GM10248 (cell line): ENCODE measurements at regions not wholly inside any gene's neighbourhood (a gene's known extent, or its start where the extent isn't known, plus 50 kb on each side); places are given as distances from the start of the nearest gene placed in this dataset.
"Not testable (repeated sequence)": the region's sequence is repeated elsewhere in the genome, so short reads cannot be mapped to it uniquely, and the experiment has no call there.

ENCODE experiments used
- CTCF ChIA-PET: fragments of 300-600 bp; sonication (Branson Sonifier 250); formaldehyde crosslinking; extraction: SDS; loops from one replicate; lab custom pipeline; 2021; ENCODE audit warnings: antibody characterized with exemption; lab: Yijun Ruan, JAX
- POLR2A ChIA-PET: fragments of 350-650 bp; sonication (Branson Sonifier 250); formaldehyde crosslinking; extraction: SDS; loops from one replicate; lab custom pipeline; 2020; ENCODE audit warnings: antibody characterized with exemption; lab: Yijun Ruan, JAX
- DNase-seq: peaks from one replicate; pipeline ENCODE4 v3.0.0; 2012; ENCODE audit errors: extremely low spot score
- TF ChIP-seq, protein P1 (sequence below): IDR thresholded peaks from 2 replicates; pipeline ENCODE4 v1.5.1; 2012; ENCODE audit warnings: mild to moderate bottlenecking, low read depth; ENCODE audit errors: extremely low read depth, missing control alignments, control extremely low read depth

DNA sequence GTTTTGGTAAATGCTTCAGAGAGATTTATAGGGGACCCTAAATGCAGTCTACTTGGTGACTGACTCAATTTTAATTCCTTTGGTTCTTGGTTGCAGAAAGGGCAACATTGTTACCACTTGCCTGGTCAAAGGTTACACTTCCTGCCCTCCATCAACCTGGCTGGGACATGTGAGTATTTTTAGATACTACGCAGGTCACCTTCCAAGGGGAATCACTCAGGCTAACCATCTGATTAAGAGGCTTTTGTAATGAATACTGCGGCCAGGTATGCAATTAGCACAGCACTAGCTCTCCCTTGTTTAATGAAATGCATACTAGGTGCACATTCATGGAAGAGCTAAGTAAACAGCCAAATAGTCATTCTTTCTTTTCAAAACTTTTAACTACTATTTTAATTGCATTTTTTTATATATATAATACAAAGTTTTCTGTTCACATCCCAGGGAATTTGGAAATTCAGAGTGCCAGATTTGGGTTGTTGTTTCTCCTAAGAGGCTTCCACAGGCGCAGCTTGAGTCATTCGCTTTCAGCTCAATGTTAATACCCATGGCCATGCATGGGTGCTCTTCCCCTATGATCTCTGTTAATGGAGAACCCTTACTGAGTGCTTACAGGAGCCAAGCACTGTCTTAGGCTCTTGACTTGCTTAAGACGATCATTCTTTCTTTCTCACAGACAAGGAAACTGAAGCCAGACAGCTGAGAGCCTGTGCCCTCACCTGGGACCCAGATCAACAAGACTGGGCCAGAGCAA, 152.2 kb downstream of the MTX2 start:
- TF ChIP-seq, protein P1, sequence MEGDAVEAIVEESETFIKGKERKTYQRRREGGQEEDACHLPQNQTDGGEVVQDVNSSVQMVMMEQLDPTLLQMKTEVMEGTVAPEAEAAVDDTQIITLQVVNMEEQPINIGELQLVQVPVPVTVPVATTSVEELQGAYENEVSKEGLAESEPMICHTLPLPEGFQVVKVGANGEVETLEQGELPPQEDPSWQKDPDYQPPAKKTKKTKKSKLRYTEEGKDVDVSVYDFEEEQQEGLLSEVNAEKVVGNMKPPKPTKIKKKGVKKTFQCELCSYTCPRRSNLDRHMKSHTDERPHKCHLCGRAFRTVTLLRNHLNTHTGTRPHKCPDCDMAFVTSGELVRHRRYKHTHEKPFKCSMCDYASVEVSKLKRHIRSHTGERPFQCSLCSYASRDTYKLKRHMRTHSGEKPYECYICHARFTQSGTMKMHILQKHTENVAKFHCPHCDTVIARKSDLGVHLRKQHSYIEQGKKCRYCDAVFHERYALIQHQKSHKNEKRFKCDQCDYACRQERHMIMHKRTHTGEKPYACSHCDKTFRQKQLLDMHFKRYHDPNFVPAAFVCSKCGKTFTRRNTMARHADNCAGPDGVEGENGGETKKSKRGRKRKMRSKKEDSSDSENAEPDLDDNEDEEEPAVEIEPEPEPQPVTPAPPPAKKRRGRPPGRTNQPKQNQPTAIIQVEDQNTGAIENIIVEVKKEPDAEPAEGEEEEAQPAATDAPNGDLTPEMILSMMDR = no peak
- ChIA-PET POLR2A (no interaction called here), CTCF (interaction anchor here (1.0 to 1.5 kb wide), 3 partner anchors 15 to 238 kb away, joined by 3 to 4 read pairs (median 4); no protein-coding TSS in a partner anchor)
- DNase-seq = no peak

DNA sequence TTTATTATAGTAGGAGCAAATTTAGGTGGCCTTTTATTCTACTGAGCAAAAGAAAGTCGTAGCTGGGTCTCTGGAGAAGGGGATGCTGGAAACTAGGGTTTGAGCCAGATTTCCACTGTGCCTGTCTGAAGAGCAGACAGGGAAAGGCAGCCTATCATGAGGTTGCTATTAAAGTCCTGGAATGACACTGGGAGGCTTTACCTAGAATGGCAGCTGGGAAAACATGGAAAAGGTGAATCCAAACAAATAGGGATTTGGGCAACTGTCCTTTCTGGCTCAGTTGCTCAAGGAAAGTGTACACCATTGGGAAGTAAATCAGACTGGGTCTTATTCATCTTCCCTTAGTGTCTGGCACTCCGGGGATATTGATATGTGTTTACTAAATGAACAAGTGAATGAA, 154.6 kb downstream of the MTX2 start:
- TF ChIP-seq, protein P1 = no peak
- DNase-seq = no peak
- POLR2A ChIA-PET = no interaction called here
- CTCF ChIA-PET = no interaction called here

DNA sequence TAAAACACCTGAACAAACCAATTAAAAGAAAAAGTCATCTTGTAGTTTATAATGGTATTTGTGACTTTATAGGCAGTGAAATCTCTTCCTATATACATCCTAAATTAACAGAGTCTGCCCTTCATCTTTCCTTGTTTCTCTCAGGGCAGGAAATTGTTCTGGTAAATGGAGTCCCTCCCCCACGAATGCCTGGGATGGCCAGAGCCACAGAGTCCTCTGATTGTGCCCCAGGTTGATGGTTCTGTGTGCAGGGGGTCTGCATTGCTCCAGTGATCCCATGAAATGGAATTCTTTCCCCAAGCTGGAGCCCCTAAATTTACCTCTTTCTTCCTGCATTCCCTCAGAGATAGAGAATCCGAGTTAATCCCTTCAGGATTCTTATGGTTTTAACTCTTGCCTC, 155.5 kb downstream of the MTX2 start:
- CTCF ChIA-PET = interaction anchor here (1.5 kb wide), 1 partner anchor 13 kb away, joined by 5 read pairs; no protein-coding TSS in a partner anchor
- POLR2A ChIA-PET = no interaction called here
- DNase-seq = no peak
- TF ChIP-seq, protein P1 = no peak

DNA sequence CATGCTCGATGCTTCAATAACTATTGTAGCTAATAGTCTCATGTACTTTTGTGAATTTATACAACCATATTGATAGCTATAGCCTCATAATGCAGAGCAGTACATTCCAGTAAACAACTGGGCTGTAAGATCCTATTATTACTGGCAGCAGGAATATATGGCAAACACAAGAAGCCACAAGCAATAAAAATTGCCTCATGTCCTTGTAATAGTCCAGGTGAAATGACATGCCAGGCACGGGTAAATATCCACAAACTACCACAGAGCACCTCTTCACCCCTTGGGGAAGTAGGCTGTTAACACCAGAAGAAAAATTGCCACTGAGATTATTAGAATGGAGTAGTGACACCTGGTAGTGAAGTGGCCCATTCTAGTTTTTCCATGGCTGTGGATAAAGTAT, 158.3 kb downstream of the MTX2 start:
- TF ChIP-seq, protein P1 = no peak
- POLR2A ChIA-PET = no interaction called here
- no peak for DNase-seq
- CTCF ChIA-PET = no interaction called here

DNA sequence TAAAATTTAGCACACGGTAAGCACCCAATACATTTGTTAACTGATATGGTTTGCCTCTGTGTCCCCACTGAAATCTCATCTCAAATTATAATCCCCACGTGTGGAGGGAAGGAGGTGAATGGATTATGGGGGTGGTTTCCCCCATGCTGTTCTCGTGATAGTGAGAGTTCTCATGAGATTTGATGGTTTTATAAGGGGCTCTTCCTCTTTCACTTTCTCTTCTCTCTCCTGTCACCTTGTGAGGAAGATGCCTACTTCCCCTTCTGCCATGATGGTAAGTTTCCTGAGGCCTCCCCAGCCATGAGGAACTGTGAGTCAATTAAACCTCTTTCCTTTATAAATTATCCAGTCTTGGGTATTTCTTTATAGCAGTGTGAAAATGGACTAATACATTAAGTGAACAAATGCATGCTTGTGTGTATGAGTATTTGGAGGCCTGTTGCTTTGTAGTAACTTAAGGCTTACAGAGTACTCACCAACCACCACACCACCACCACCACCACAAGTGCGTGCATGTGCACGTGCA, 159.8 kb downstream of the MTX2 start:
- CTCF ChIA-PET, DNase-seq, POLR2A ChIA-PET: not testable (repeated sequence)

DNA sequence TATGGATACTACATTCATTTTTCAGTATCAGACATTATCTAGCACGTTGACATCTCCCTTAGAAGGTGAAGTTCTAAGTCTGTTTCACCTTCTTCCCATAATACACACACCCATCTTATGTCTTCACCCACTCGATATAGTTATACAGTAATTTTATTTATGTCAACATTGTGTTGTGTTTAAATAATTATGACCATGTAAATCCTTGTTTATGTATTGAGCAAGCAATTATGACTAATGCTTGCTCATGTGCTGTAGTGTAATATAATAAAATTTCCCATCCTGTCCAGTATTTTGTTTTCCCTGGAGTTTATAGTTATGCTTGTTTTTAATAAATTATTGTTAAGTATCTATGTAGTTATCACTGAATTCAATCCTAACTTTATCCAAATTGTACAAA, 163.2 kb downstream of the MTX2 start:
- CTCF ChIA-PET = no interaction called here
- POLR2A ChIA-PET = no interaction called here
- TF ChIP-seq, protein P1 = no peak
- DNase-seq = no peak

DNA sequence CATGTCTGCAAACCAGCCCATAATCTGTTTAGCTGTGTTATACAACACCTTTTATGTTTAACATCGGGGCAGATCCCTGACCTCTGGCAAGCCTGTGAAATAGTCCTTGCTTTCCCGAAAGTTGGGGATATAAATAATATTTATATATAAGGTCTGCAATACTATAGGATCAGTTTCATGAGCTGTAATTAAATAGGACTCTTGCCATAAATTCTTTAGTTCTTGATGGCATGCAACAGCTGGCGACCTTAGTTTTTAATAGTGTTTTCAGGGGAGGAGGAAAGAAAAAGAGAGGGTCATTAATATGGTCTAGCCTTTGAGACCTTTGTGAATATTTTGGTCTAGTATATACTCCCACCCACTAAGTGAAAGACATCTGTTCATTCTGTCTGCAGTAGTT, 166.5 kb downstream of the MTX2 start:
- no peak for DNase-seq
- TF ChIP-seq, protein P1 = no peak
- CTCF ChIA-PET = interaction anchor here (0.7 to 4.5 kb wide), 3 partner anchors 10 to 20 kb away, joined by 3 to 40 read pairs (median 3); no protein-coding TSS in a partner anchor
- POLR2A ChIA-PET = no interaction called here
